Loucy (cell line): ENCODE measurements at regions not wholly inside any gene's neighbourhood (a gene's known extent, or its start where the extent isn't known, plus 50 kb on each side); places are given as distances from the start of the nearest gene placed in this dataset.

ENCODE experiments used
- H2AFZ ChIP-seq: fragments of 200-600 bp; sonication (generic); 2 replicates; pipeline ENCODE4 v1.6.0; 2016; ENCODE audit warnings: antibody characterized with exemption, mild to moderate bottlenecking, low read length, moderate library complexity
- H3F3A ChIP-seq: fragments of 200-600 bp; 2 replicates; pipeline ENCODE4 v1.6.0; 2016; ENCODE audit warnings: antibody characterized with exemption, low read depth, mild to moderate bottlenecking
- H3K27me3 ChIP-seq: fragments of 200-600 bp; sonication (generic); 2 replicates; pipeline ENCODE4 v1.6.1; 2014; ENCODE audit warnings: low read length, mild to moderate bottlenecking; ENCODE audit not compliant: insufficient read depth, poor library complexity, severe bottlenecking
- H3K36me3 ChIP-seq: fragments of 200-600 bp; sonication (generic); 2 replicates; pipeline ENCODE4 v1.6.1; 2016; ENCODE audit warnings: low read length; ENCODE audit not compliant: insufficient read depth
- H3K4me1 ChIP-seq: fragments of 200-600 bp; sonication (generic); 2 replicates; pipeline ENCODE4 v1.5.1; 2014; ENCODE audit warnings: low read length, mild to moderate bottlenecking; ENCODE audit not compliant: insufficient read depth, poor library complexity, severe bottlenecking
- H3K4me2 ChIP-seq: fragments of 200-600 bp; sonication (generic); 2 replicates; pipeline ENCODE4 v1.6.0; 2014; ENCODE audit warnings: antibody characterized with exemption, low read length, low read depth, mild to moderate bottlenecking; ENCODE audit not compliant: poor library complexity, severe bottlenecking
- H3K4me3 ChIP-seq: fragments of 200-600 bp; sonication (generic); 2 replicates; pipeline ENCODE4 v1.5.1; 2014; ENCODE audit warnings: low read length, mild to moderate bottlenecking, mixed read lengths; ENCODE audit not compliant: poor library complexity, severe bottlenecking
- H3K79me2 ChIP-seq: fragments of 200-600 bp; sonication (generic); 2 replicates; pipeline ENCODE4 v1.6.1; 2014; ENCODE audit warnings: low read length; ENCODE audit not compliant: insufficient read depth
- H3K9ac ChIP-seq: fragments of 200-600 bp; sonication (generic); 2 replicates; pipeline ENCODE4 v1.6.0; 2014; ENCODE audit warnings: mild to moderate bottlenecking, low read depth, low read length, moderate library complexity; ENCODE audit not compliant: poor library complexity, severe bottlenecking
- H3K9me2 ChIP-seq: fragments of 200-600 bp; sonication (generic); replicated peaks from 2 replicates; pipeline ENCODE4 v1.6.1; 2016; ENCODE audit warnings: low read depth, low read length, mixed read lengths
- H3K9me3 ChIP-seq: fragments of 200-600 bp; sonication (generic); 2 replicates; pipeline ENCODE4 v1.6.1; 2014; ENCODE audit warnings: mild to moderate bottlenecking, antibody characterized with exemption, low read length, low read depth; ENCODE audit not compliant: insufficient read depth
- H4K20me1 ChIP-seq: fragments of 200-600 bp; sonication (generic); 2 replicates; pipeline ENCODE4 v1.6.0; 2014; ENCODE audit warnings: antibody characterized with exemption, low read length, mild to moderate bottlenecking; ENCODE audit not compliant: insufficient read depth, poor library complexity, severe bottlenecking
- EZH2phosphoT487 ChIP-seq: fragments of 200-600 bp; IDR thresholded peaks from 2 replicates; pipeline ENCODE4 v1.6.1; 2018; ENCODE audit warnings: antibody characterized with exemption, mild to moderate bottlenecking, moderate library complexity, borderline replicate concordance
- TF ChIP-seq, protein P1 (sequence below): fragments of 200-600 bp; sonication (generic); conservative IDR thresholded peaks from 2 replicates; pipeline ENCODE4 v1.5.1; 2014; ENCODE audit warnings: mild to moderate bottlenecking, antibody characterized with exemption, low read length

DNA sequence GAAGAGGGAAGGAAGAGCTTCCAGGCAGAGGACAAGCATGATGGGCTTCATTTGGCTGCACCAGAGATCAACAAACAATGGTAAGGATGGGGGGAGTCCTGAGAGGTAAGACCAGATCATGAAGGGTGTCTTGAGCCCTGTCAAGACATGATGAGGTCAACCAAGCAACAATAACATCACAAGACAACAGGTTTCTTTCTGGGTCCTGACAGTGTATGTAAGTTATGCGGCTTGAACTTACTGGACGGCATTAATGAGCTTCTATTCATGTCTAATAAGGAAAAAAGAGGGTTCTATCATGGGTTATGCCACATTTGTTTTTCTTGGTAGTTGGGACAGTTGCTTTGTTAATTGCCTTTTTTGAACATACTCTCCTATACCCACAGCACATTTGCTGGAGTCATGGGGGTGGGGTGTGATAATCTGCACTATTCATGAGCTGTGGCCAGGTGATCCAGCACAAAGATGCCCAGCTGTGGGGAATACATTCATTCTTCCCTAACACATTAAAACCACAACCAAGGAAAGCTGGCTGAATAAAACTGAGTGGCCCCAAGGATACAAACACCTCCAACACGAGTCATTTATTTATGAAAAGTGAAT lies 168.8 kb upstream of the KLF14 start:
- H3K4me2 ChIP-seq, result no peak overlapping the region
- no peaks in the 10 kb centered on the region for H4K20me1 ChIP-seq
- H3K9me2 ChIP-seq, result no peaks in the 10 kb centered on the region
- H3K36me3 ChIP-seq, result no peaks in the 10 kb centered on the region
- peaks cover 16% of the 10 kb centered on the region for H3K4me1 ChIP-seq
- H3K27me3 ChIP-seq, result no peaks in the 10 kb centered on the region
- H3K4me3 ChIP-seq, result no peak overlapping the region
- H3K79me2 ChIP-seq, result no peaks in the 10 kb centered on the region
- TF ChIP-seq, protein P1, sequence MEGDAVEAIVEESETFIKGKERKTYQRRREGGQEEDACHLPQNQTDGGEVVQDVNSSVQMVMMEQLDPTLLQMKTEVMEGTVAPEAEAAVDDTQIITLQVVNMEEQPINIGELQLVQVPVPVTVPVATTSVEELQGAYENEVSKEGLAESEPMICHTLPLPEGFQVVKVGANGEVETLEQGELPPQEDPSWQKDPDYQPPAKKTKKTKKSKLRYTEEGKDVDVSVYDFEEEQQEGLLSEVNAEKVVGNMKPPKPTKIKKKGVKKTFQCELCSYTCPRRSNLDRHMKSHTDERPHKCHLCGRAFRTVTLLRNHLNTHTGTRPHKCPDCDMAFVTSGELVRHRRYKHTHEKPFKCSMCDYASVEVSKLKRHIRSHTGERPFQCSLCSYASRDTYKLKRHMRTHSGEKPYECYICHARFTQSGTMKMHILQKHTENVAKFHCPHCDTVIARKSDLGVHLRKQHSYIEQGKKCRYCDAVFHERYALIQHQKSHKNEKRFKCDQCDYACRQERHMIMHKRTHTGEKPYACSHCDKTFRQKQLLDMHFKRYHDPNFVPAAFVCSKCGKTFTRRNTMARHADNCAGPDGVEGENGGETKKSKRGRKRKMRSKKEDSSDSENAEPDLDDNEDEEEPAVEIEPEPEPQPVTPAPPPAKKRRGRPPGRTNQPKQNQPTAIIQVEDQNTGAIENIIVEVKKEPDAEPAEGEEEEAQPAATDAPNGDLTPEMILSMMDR, result no peak
- TF ChIP-seq EZH2phosphoT487, result no peak
- no peak overlapping the region for H2AFZ ChIP-seq
- no peaks in the 10 kb centered on the region for H3K9me3 ChIP-seq
- H3K9ac ChIP-seq, result no peak overlapping the region
- H3F3A ChIP-seq, result no peaks in the 10 kb centered on the region

DNA sequence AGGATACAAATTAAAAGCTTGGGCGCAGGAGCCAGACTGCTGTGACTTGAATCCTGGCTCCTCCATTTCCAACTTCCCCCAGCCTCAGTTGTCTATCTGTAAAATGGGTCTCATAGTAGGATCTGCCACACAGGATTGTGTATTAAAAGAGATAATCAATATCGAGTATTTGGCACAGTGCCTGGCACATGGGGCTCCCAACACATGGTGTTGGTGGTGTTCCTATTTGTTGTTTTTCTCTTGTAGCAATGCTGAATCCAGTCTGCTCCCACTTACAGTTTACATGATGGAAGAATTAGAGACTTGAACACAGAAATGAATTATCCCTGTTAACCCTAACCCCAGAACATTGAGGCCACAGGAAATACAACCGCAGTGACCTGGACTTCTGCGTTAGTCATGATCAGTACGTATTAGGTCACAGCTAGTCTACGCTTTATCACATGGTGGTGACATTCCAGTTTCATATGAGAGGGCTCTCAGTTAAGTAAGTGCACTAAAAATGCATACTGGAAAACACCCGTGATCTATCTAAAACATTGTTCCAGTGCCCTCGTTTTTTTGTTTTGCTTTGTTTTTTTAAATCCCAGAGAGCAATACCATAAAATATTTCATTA lies 169.5 kb upstream of the KLF14 start:
- Histone ChIP-seq H3F3A (no peaks in the 10 kb centered on the region), H3K36me3 (no peaks in the 10 kb centered on the region), H3K9ac (no peak overlapping the region), H3K79me2 (no peaks in the 10 kb centered on the region), H2AFZ (no peak overlapping the region), H4K20me1 (no peaks in the 10 kb centered on the region), H3K4me2 (no peak overlapping the region), H3K27me3 (no peaks in the 10 kb centered on the region), H3K9me2 (no peaks in the 10 kb centered on the region), H3K9me3 (no peaks in the 10 kb centered on the region), H3K4me3 (no peak overlapping the region), H3K4me1 (peaks cover 16% of the 10 kb centered on the region)
- TF ChIP-seq, protein P1, result no peak
- no peak for TF ChIP-seq EZH2phosphoT487

DNA sequence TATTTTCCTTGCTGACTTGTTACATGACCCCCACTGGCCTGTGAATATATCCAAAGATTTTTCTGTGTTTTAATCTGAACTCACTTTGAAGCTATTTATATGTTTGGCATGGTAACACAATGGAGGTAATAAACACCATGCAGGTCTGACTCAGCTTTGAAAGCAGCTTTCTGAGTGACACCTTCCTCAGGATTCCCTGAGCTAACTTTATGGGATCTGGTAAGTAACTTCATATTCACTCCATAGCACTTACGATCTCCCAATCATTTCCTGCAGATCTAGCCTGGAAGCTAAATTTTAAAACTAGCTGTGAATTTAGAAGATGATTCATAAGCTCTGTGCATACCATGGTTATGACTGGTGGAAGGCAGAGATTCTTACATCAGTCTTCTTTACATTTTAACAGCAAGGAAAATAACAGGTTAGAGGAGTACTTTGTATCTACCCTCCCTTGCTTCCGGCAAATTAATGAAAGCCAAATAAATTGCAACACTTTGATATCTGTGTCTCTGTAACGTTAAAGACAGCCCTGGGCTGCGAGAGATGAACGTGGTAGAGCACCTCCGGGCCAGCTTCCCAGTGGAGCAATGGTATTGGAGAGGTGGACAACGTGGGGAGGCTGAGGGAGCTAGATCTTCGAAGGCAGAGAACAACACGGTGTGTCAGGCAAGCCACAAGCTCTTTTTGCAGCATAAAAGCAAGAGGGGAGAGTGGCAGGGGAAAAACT lies 170.2 kb upstream of the KLF14 start:
- Histone ChIP-seq H3K79me2 (peaks cover 1% of the 10 kb centered on the region; the same call in 1 of the 2 replicates), H3K4me2 (no peak overlapping the region), H3K4me1 (peaks cover 23% of the 10 kb centered on the region), H3K9me2 (no peaks in the 10 kb centered on the region), H4K20me1 (no peaks in the 10 kb centered on the region), H3K27me3 (no peaks in the 10 kb centered on the region), H3K9me3 (no peaks in the 10 kb centered on the region), H3K36me3 (no peaks in the 10 kb centered on the region), H3K9ac (no peak overlapping the region), H3F3A (no peaks in the 10 kb centered on the region), H2AFZ (no peak overlapping the region), H3K4me3 (no peak overlapping the region)
- TF ChIP-seq EZH2phosphoT487, result no peak
- TF ChIP-seq, protein P1, result no peak
